ENCODE measurements at regions not wholly inside any gene's neighbourhood (a gene's known extent, or its start where the extent isn't known, plus 50 kb on each side); places are given as distances from the start of the nearest gene placed in this dataset.

GRCh38 chr7:68313806-68314205, 1284.5 kb upstream of the AUTS2 start:
- DNase-seq (ENCODE audit: low read depth): no peak
- no peak for TF ChIP-seq CTCF (IDR thresholded peaks at IDR 0.05; ENCODE audit: control insufficient read depth, insufficient read depth, low read depth, low read length, missing control alignments)
- H3K4me3 ChIP-seq (ENCODE audit: control insufficient read depth, low read depth, low read length): no peak overlapping the region

DNA sequence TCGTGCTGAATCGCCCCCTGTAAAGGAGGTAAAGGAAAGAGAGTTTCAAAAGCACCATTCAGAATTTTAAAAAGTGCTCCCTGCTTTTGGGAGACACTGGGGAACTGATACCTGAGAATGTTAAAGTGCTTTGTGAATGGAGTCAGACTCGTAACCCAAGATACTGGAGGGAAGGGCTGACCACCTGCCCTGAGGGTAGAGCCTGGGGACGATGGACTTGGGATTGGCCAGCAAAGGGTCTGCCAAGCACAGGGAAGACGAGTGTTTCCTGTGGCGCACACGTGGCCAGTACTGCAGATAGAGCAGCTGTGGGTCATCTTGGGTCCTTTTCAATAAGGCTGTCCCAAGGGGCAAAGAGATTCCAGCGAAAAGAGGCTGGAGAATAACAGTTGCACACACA, 1284.1 kb upstream of the AUTS2 start:
- no peak for DNase-seq (ENCODE audit: low read depth)
- no peak overlapping the region for H3K4me3 ChIP-seq (ENCODE audit: control insufficient read depth, low read depth, low read length)
- no peak for TF ChIP-seq CTCF (IDR thresholded peaks at IDR 0.05; ENCODE audit: control insufficient read depth, insufficient read depth, low read depth, low read length, missing control alignments)

GRCh38 chr7:68317476-68317875, 1280.8 kb upstream of the AUTS2 start:
- TF ChIP-seq CTCF (IDR thresholded peaks at IDR 0.05; ENCODE audit: control insufficient read depth, insufficient read depth, low read depth, low read length, missing control alignments): no peak

DNA sequence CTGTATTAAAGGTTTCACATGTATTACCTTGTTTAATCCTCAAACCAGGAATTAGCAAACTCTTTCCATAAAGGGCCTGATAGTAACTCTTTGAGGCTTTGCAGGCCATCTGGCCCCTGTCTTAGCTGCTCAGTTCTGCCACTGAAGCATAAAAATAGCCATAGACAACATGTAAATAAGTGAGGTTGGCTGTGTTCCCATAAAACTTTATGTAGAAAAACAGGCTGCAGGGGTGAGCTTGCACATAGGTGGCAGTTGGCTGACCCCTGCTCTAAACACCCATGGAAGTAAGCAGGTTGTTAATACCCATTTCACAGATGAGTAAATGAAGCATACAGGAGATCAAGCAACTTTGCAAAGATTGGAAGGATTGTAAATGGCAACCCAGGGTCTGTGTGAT, 1279.2 kb upstream of the AUTS2 start:
- no peak for TF ChIP-seq CTCF (IDR thresholded peaks at IDR 0.05; ENCODE audit: control insufficient read depth, insufficient read depth, low read depth, low read length, missing control alignments)
- DNase-seq (ENCODE audit: low read depth): no peak
- H3K4me3 ChIP-seq (ENCODE audit: control insufficient read depth, low read depth, low read length): no peak overlapping the region

More at GRCh38 chr7:68317476-68317875, 1280.8 kb upstream of the AUTS2 start:
- H3K4me3 ChIP-seq (ENCODE audit: control insufficient read depth, low read depth, low read length): no peak overlapping the region
- DNase-seq (ENCODE audit: low read depth): no peak

DNA sequence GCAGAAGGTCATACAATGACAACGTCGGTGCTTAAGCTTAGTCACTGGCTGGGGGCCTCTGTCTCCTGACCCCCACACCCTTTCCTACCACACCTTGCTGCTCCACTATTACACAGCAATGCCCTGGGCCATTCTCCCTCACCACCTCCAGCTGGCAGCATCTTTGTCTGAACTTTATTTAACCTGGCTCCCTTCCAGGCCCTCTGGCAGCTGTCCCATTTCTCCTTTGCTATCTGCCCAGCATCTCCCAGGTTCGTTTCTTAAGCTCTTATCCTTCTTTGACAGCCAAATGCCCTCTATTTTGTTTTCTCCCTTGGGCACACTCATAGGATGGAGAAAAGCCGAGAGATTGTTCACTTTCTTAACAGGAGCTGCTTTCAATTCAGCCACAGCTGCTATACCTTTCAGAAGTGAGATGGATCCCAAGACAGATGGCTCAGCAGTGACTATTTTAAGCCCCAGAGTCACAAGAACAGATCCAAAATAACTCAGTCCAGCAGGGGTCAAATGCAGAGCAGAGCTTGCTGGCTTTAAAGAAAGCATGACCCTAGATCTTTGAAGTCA, 1277.1 kb upstream of the AUTS2 start:
- no peak for TF ChIP-seq CTCF (IDR thresholded peaks at IDR 0.05; ENCODE audit: control insufficient read depth, insufficient read depth, low read depth, low read length, missing control alignments)
- no peak for DNase-seq (ENCODE audit: low read depth)

DNA sequence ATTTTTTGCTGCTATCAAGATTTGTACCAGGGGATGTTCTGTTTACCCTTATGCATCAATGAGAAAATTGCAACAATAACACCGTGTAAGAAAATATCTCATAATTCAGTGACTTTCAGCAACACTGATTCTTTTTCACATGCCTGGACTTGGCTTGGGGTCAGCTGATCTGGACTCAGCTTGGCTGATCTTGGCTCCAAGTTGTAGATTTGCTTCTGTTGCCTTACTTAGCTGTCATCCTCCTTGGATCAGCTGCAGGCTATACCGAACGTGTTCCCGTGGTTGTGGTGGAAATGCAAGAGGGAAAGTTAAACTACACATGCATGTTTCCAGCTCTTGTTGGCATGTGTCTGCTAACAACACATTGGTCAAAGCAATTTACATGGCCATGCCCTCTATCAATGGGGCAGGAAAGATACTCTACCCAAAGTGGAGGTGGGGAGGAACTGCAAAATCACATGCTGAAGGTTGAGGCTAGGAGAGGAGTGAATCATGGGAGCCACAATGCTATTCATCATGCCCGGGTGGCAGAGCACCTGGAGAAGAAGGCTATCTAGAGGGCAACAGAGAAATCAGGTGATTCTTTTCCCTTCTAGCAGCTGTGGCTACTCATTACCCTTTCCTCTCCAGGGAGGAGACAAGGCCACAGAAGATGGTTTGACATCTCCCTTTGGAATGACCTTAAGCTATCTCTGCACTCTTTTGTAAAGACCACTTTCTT, 1276.3 kb upstream of the AUTS2 start:
- no peak overlapping the region for H3K4me3 ChIP-seq (ENCODE audit: control insufficient read depth, low read depth, low read length)
- no peak for DNase-seq (ENCODE audit: low read depth)
- TF ChIP-seq CTCF (IDR thresholded peaks at IDR 0.05; ENCODE audit: control insufficient read depth, insufficient read depth, low read depth, low read length, missing control alignments): no peak

More for the DNA sequence above, 1277.1 kb upstream of the AUTS2 start:
- no peak overlapping the region for H3K4me3 ChIP-seq (ENCODE audit: control insufficient read depth, low read depth, low read length)
